NCI-H1694 treated with DMSO at 0.1 percent for 48 hours (cell line): ENCODE measurements at regions not wholly inside any gene's neighbourhood (a gene's known extent, or its start where the extent isn't known, plus 50 kb on each side); places are given as distances from the start of the nearest gene placed in this dataset.
"Not testable (repeated sequence)": the region's sequence is repeated elsewhere in the genome, so short reads cannot be mapped to it uniquely, and the experiment has no call there.

Experiments used
- DNase-seq: peaks from one replicate; lab custom pipeline; 2025; lab: John Stamatoyannopoulos, UW

- no peak for DNase-seq
Measured at GRCh38 chr9:27817747-27818146, 244.5 kb upstream of the C9orf72 start.

- no peak for DNase-seq
Measured at GRCh38 chr9:27818348-27818747, 245.1 kb upstream of the C9orf72 start.

GRCh38 chr9:27828908-27829307 lies 255.6 kb upstream of the C9orf72 start:
- DNase-seq, result no peak

- no peak for DNase-seq
Measured at GRCh38 chr9:27829621-27830020, 256.3 kb upstream of the C9orf72 start.

- not testable (repeated sequence) for DNase-seq
Measured at GRCh38 chr9:27832108-27832507, 258.8 kb upstream of the C9orf72 start.

GRCh38 chr9:27835286-27835685 lies 262.0 kb upstream of the C9orf72 start:
- DNase-seq, result no peak

GRCh38 chr9:27835746-27836145 lies 262.5 kb upstream of the C9orf72 start:
- no peak for DNase-seq

GRCh38 chr9:27836661-27837401 lies 263.6 kb upstream of the C9orf72 start:
- no peak for DNase-seq

- DNase-seq, result no peak
Measured at GRCh38 chr9:27838876-27839275, 265.6 kb upstream of the C9orf72 start.

- not testable (repeated sequence) for DNase-seq
Measured at GRCh38 chr9:27839767-27840166, 266.5 kb upstream of the C9orf72 start.

- DNase-seq, result no peak
Measured at GRCh38 chr9:27844797-27845196, 271.5 kb upstream of the C9orf72 start.

- DNase-seq, result no peak
Measured at GRCh38 chr9:27847380-27847779, 274.1 kb upstream of the C9orf72 start.

GRCh38 chr9:27847818-27848217 lies 274.5 kb upstream of the C9orf72 start:
- no peak for DNase-seq

GRCh38 chr9:27848315-27848714 lies 275.0 kb upstream of the C9orf72 start:
- DNase-seq, result no peak

- DNase-seq, result no peak
Measured at GRCh38 chr9:27851858-27852257, 278.6 kb upstream of the C9orf72 start.

- DNase-seq, result no peak
Measured at GRCh38 chr9:27853529-27853928, 280.2 kb upstream of the C9orf72 start.

GRCh38 chr9:27856054-27856453 lies 282.8 kb upstream of the C9orf72 start:
- no peak for DNase-seq

- no peak for DNase-seq
Measured at GRCh38 chr9:27856748-27857147, 283.5 kb upstream of the C9orf72 start.

GRCh38 chr9:27861887-27862286 lies 288.6 kb upstream of the C9orf72 start:
- no peak for DNase-seq

GRCh38 chr9:27864644-27865438 lies 291.6 kb upstream of the C9orf72 start:
- no peak for DNase-seq

GRCh38 chr9:27866741-27867140 lies 293.5 kb upstream of the C9orf72 start:
- DNase-seq, result no peak

GRCh38 chr9:27870404-27870803 lies 297.1 kb upstream of the C9orf72 start:
- no peak for DNase-seq

- no peak for DNase-seq
Measured at GRCh38 chr9:27880156-27880555, 306.9 kb upstream of the C9orf72 start.
